ENCODE measurements at regions not wholly inside any gene's neighbourhood (a gene's known extent, or its start where the extent isn't known, plus 50 kb on each side); places are given as distances from the start of the nearest gene placed in this dataset.
"Not testable (repeated sequence)": the region's sequence is repeated elsewhere in the genome, so short reads cannot be mapped to it uniquely, and the experiment has no call there.

GRCh38 chr12:42030588-42030987 is 114.1 kb downstream of the GXYLT1 start:
- Histone ChIP-seq H3K27me3 (ENCODE audit: control insufficient read depth, insufficient read depth, low read length) (no peaks in the 10 kb centered on the region), H3K36me3 (ENCODE audit: control insufficient read depth, insufficient read depth, low read length) (no peaks in the 10 kb centered on the region), H3K4me1 (ENCODE audit: control insufficient read depth, insufficient read depth, low read length) (no peaks in the 10 kb centered on the region), H3K27ac (ENCODE audit: low read length) (no peak overlapping the region), H3K4me3 (ENCODE audit: low read length) (no peak overlapping the region), H3K9me3 (replicated peaks; ENCODE audit: control insufficient read depth, low read depth, low read length) (no peaks in the 10 kb centered on the region)
- no peak for DNase-seq
- WGBS (ENCODE audit: insufficient coverage) = 88% methylated on average over 4 of the region's 6 CpGs

GRCh38 chr12:42027546-42027945 is 117.1 kb downstream of the GXYLT1 start:
- WGBS (ENCODE audit: insufficient coverage) = no CpG with 5 or more reads among the region's 5 CpGs
- no peak overlapping the region for H3K27ac ChIP-seq (ENCODE audit: low read length)
- H3K27me3 ChIP-seq (ENCODE audit: control insufficient read depth, insufficient read depth, low read length) = no peaks in the 10 kb centered on the region
- H3K4me3 ChIP-seq (ENCODE audit: low read length) = no peak overlapping the region
- no peaks in the 10 kb centered on the region for H3K9me3 ChIP-seq (replicated peaks; ENCODE audit: control insufficient read depth, low read depth, low read length)
- H3K36me3 ChIP-seq (ENCODE audit: control insufficient read depth, insufficient read depth, low read length) = no peaks in the 10 kb centered on the region
- peaks cover 2% of the 10 kb centered on the region for H3K4me1 ChIP-seq (ENCODE audit: control insufficient read depth, insufficient read depth, low read length)
- DNase-seq = no peak

GRCh38 chr12:42024495-42024830 is 120.2 kb downstream of the GXYLT1 start:
- Histone ChIP-seq H3K36me3 (ENCODE audit: control insufficient read depth, insufficient read depth, low read length) (no peaks in the 10 kb centered on the region), H3K27ac (ENCODE audit: low read length) (no peak overlapping the region), H3K27me3 (ENCODE audit: control insufficient read depth, insufficient read depth, low read length) (no peaks in the 10 kb centered on the region), H3K4me1 (ENCODE audit: control insufficient read depth, insufficient read depth, low read length) (peaks cover 2% of the 10 kb centered on the region), H3K4me3 (ENCODE audit: low read length) (no peak overlapping the region), H3K9me3 (replicated peaks; ENCODE audit: control insufficient read depth, low read depth, low read length) (no peaks in the 10 kb centered on the region)
- DNase-seq = no peak
- no CpG with 5 or more reads among the region's 3 CpGs for WGBS (ENCODE audit: insufficient coverage)

GRCh38 chr12:42023733-42024494 is 120.8 kb downstream of the GXYLT1 start:
- Histone ChIP-seq H3K9me3 (replicated peaks; ENCODE audit: control insufficient read depth, low read depth, low read length) (no peaks in the 10 kb centered on the region), H3K27me3 (ENCODE audit: control insufficient read depth, insufficient read depth, low read length) (no peaks in the 10 kb centered on the region), H3K36me3 (ENCODE audit: control insufficient read depth, insufficient read depth, low read length) (no peaks in the 10 kb centered on the region), H3K27ac (ENCODE audit: low read length) (no peak overlapping the region), H3K4me3 (ENCODE audit: low read length) (peak overlapping the region; percentile 40), H3K4me1 (ENCODE audit: control insufficient read depth, insufficient read depth, low read length) (peaks cover 2% of the 10 kb centered on the region)
- 6% methylated on average over 12 of the region's 25 CpGs for WGBS (ENCODE audit: insufficient coverage)
- peak; percentile 91 for DNase-seq

- H3K4me1 ChIP-seq (ENCODE audit: control insufficient read depth, insufficient read depth, low read length); H3K4me3 ChIP-seq (ENCODE audit: low read length); DNase-seq; H3K27me3 ChIP-seq (ENCODE audit: control insufficient read depth, insufficient read depth, low read length); H3K36me3 ChIP-seq (ENCODE audit: control insufficient read depth, insufficient read depth, low read length); H3K9me3 ChIP-seq (replicated peaks; ENCODE audit: control insufficient read depth, low read depth, low read length); H3K27ac ChIP-seq (ENCODE audit: low read length): not testable (repeated sequence)
- 96% methylated on average over 4 of the region's 9 CpGs for WGBS (ENCODE audit: insufficient coverage)
Observed at GRCh38 chr12:42021937-42022336, 122.7 kb downstream of the GXYLT1 start.

GRCh38 chr12:42021469-42021868 is 123.2 kb downstream of the GXYLT1 start:
- DNase-seq = peak; percentile 25
- Histone ChIP-seq H3K27ac (ENCODE audit: low read length) (no peak overlapping the region), H3K9me3 (replicated peaks; ENCODE audit: control insufficient read depth, low read depth, low read length) (no peaks in the 10 kb centered on the region), H3K27me3 (ENCODE audit: control insufficient read depth, insufficient read depth, low read length) (no peaks in the 10 kb centered on the region), H3K36me3 (ENCODE audit: control insufficient read depth, insufficient read depth, low read length) (no peaks in the 10 kb centered on the region), H3K4me1 (ENCODE audit: control insufficient read depth, insufficient read depth, low read length) (peaks cover 2% of the 10 kb centered on the region), H3K4me3 (ENCODE audit: low read length) (no peak overlapping the region)
- WGBS (ENCODE audit: insufficient coverage) = 71% methylated on average over 1 of the region's 4 CpGs

- no peaks in the 10 kb centered on the region for H3K36me3 ChIP-seq (ENCODE audit: control insufficient read depth, insufficient read depth, low read length)
- H3K4me1 ChIP-seq (ENCODE audit: control insufficient read depth, insufficient read depth, low read length) = peaks cover 3% of the 10 kb centered on the region
- no peaks in the 10 kb centered on the region for H3K9me3 ChIP-seq (replicated peaks; ENCODE audit: control insufficient read depth, low read depth, low read length)
- 93% methylated on average over 2 of the region's 4 CpGs for WGBS (ENCODE audit: insufficient coverage)
- no peak for DNase-seq
- no peaks in the 10 kb centered on the region for H3K27me3 ChIP-seq (ENCODE audit: control insufficient read depth, insufficient read depth, low read length)
- H3K27ac ChIP-seq (ENCODE audit: low read length) = no peak overlapping the region
- H3K4me3 ChIP-seq (ENCODE audit: low read length) = no peak overlapping the region
Observed at GRCh38 chr12:42020226-42020625, 124.4 kb downstream of the GXYLT1 start.

GRCh38 chr12:42019746-42020145 is 124.9 kb downstream of the GXYLT1 start:
- no peak overlapping the region for H3K4me3 ChIP-seq (ENCODE audit: low read length)
- DNase-seq = no peak
- no peaks in the 10 kb centered on the region for H3K27me3 ChIP-seq (ENCODE audit: control insufficient read depth, insufficient read depth, low read length)
- no peaks in the 10 kb centered on the region for H3K9me3 ChIP-seq (replicated peaks; ENCODE audit: control insufficient read depth, low read depth, low read length)
- H3K36me3 ChIP-seq (ENCODE audit: control insufficient read depth, insufficient read depth, low read length) = no peaks in the 10 kb centered on the region
- peaks cover 7% of the 10 kb centered on the region for H3K4me1 ChIP-seq (ENCODE audit: control insufficient read depth, insufficient read depth, low read length)
- H3K27ac ChIP-seq (ENCODE audit: low read length) = no peak overlapping the region
- WGBS (ENCODE audit: insufficient coverage) = no CpG with 5 or more reads among the region's 3 CpGs

- Histone ChIP-seq H3K9me3 (replicated peaks; ENCODE audit: control insufficient read depth, low read depth, low read length) (no peaks in the 10 kb centered on the region), H3K4me3 (ENCODE audit: low read length) (no peak overlapping the region), H3K4me1 (ENCODE audit: control insufficient read depth, insufficient read depth, low read length) (peaks cover 5% of the 10 kb centered on the region), H3K36me3 (ENCODE audit: control insufficient read depth, insufficient read depth, low read length) (no peaks in the 10 kb centered on the region), H3K27me3 (ENCODE audit: control insufficient read depth, insufficient read depth, low read length) (no peaks in the 10 kb centered on the region), H3K27ac (ENCODE audit: low read length) (no peak overlapping the region)
- 77% methylated on average over 2 of the region's 6 CpGs for WGBS (ENCODE audit: insufficient coverage)
- DNase-seq = peak; percentile 27
Observed at GRCh38 chr12:42017051-42017450, 127.6 kb downstream of the GXYLT1 start.

- Histone ChIP-seq H3K4me3 (ENCODE audit: low read length) (no peak overlapping the region), H3K9me3 (replicated peaks; ENCODE audit: control insufficient read depth, low read depth, low read length) (no peaks in the 10 kb centered on the region), H3K27ac (ENCODE audit: low read length) (no peak overlapping the region), H3K4me1 (ENCODE audit: control insufficient read depth, insufficient read depth, low read length) (peaks cover 5% of the 10 kb centered on the region), H3K36me3 (ENCODE audit: control insufficient read depth, insufficient read depth, low read length) (no peaks in the 10 kb centered on the region), H3K27me3 (ENCODE audit: control insufficient read depth, insufficient read depth, low read length) (no peaks in the 10 kb centered on the region)
- DNase-seq = peak; percentile 74
Observed at GRCh38 chr12:42015051-42015461, 129.6 kb downstream of the GXYLT1 start.

- not testable (repeated sequence) for H3K4me1 ChIP-seq (ENCODE audit: control insufficient read depth, insufficient read depth, low read length); H3K9me3 ChIP-seq (replicated peaks; ENCODE audit: control insufficient read depth, low read depth, low read length); H3K27me3 ChIP-seq (ENCODE audit: control insufficient read depth, insufficient read depth, low read length); H3K27ac ChIP-seq (ENCODE audit: low read length); H3K4me3 ChIP-seq (ENCODE audit: low read length); DNase-seq; H3K36me3 ChIP-seq (ENCODE audit: control insufficient read depth, insufficient read depth, low read length)
- WGBS (ENCODE audit: insufficient coverage) = 100% methylated on average over 1 of the region's 2 CpGs
Observed at GRCh38 chr12:42012501-42012900, 132.2 kb downstream of the GXYLT1 start.

Measured in muscle of leg (tissue), 3 donors.